Epithelial cell of esophagus (primary cell): ENCODE measurements at regions not wholly inside any gene's neighbourhood (a gene's known extent, or its start where the extent isn't known, plus 50 kb on each side); places are given as distances from the start of the nearest gene placed in this dataset.

Experiments used
- DNase-seq: peaks from one replicate; pipeline ENCODE4 v3.0.0; 2010; ENCODE audit warnings: low read depth
- H3K4me3 ChIP-seq: 2 replicates; pipeline ENCODE4 v1.5.1; 2011; ENCODE audit warnings: mild to moderate bottlenecking, low read length, control low read depth
- CTCF ChIP-seq: IDR thresholded peaks from 2 replicates; pipeline ENCODE4 v1.5.1; 2011; ENCODE audit warnings: low read depth, mild to moderate bottlenecking, low read length, control low read depth, inconsistent platforms; ENCODE audit not compliant: insufficient read depth; ENCODE audit errors: missing control alignments

- H3K4me3 ChIP-seq, result no peak overlapping the region
- no peak for TF ChIP-seq CTCF
These were observed 113.7 kb upstream of the PALMD start for GRCh38 chr1:99532276-99532580.

GRCh38 chr1:99533909-99534637, 111.8 kb upstream of the PALMD start:
- no peak for TF ChIP-seq CTCF
- no peak overlapping the region for H3K4me3 ChIP-seq
- no peak for DNase-seq

More at GRCh38 chr1:99532276-99532580, 113.7 kb upstream of the PALMD start:
- no peak for DNase-seq

GRCh38 chr1:99534638-99534930, 111.3 kb upstream of the PALMD start:
- no peak overlapping the region for H3K4me3 ChIP-seq
- DNase-seq, result no peak
- no peak for TF ChIP-seq CTCF

DNA sequence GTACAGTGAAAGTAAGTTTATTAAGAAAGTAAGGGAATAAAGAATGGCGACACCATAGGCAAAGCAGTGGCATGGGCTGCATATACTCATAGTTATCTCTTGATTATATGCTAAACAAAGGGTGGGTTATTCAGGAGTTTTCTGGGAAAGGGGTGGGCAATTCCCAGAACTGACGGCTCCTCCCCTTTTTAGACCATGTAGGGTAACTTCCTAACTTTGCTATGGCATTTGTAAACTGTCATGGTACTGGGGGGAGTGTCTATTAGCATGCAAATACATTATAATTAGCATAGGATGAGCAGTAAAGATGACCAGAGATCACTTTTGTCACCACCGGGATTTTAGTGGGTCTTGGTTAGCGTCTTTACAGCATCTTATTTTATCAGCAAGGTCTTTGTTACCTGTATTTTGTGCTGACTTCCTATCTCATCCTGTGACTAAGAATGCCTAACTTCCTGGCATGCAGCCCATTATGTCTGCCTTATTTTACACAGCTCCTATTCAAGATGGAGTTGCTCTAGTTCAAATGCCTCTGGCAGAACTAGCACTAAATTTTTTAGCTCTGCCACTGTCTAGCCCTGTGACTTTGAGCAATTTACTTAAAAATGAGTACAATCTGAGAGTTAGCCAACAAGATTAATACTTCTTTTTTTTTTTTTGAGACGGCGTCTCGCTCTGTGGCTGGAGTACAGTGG, 110.3 kb upstream of the PALMD start:
- H3K4me3 ChIP-seq, result no peak overlapping the region
- peak; percentile 83 for DNase-seq
- TF ChIP-seq CTCF, result no peak

- DNase-seq, result no peak
- H3K4me3 ChIP-seq, result no peak overlapping the region
- TF ChIP-seq CTCF, result no peak
These were observed 107.9 kb upstream of the PALMD start for GRCh38 chr1:99537886-99538617.

GRCh38 chr1:99538618-99538956, 107.3 kb upstream of the PALMD start:
- no peak for TF ChIP-seq CTCF
- DNase-seq, result no peak
- no peak overlapping the region for H3K4me3 ChIP-seq
